HEK293 (cell line): ENCODE measurements at regions not wholly inside any gene's neighbourhood (a gene's known extent, or its start where the extent isn't known, plus 50 kb on each side); places are given as distances from the start of the nearest gene placed in this dataset.

ENCODE experiments used
- CTCF ChIA-PET: fragments of 350-600 bp; formaldehyde crosslinking; extraction: SDS; loops from one replicate; lab custom pipeline; 2021; ENCODE audit warnings: antibody characterized with exemption; lab: Yijun Ruan, JAX
- POLR2A ChIA-PET: fragments of 300-600 bp; formaldehyde crosslinking; extraction: SDS; loops from one replicate; lab custom pipeline; 2020; ENCODE audit warnings: antibody characterized with exemption, inconsistent platforms; lab: Yijun Ruan, JAX
- H3K27ac ChIP-seq: fragments of 200-500 bp; sonication (Bioruptor generic); 2 replicates; pipeline ENCODE4 v1.5.1; 2014; ENCODE audit warnings: low read depth, low read length, control low read depth, inconsistent platforms; ENCODE audit errors: extremely low read depth
- H3K36me3 ChIP-seq, 2 experiments: fragments of 200-500 bp in 1 of 2; sonication (Bioruptor generic) in 1 of 2; 1 replicate in 1 of 2; 2 replicates in 1 of 2; pipeline ENCODE4 v1.5.1; 2014 to 2017; ENCODE audit warnings: inconsistent platforms in 2 of 2, low read length in 2 of 2; ENCODE audit not compliant: control insufficient read depth in 2 of 2, insufficient read depth in 1 of 2
- H3K4me1 ChIP-seq: fragments of 200-500 bp; sonication (Bioruptor generic); 2 replicates; pipeline ENCODE4 v1.5.1; 2014; ENCODE audit warnings: mild to moderate bottlenecking, low read length, inconsistent platforms; ENCODE audit not compliant: control insufficient read depth, insufficient read depth
- H3K4me3 ChIP-seq: 2 replicates; pipeline ENCODE4 v1.5.1; 2011; ENCODE audit warnings: low read depth, mild to moderate bottlenecking, control low read depth, low read length, moderate library complexity
- H3K9me3 ChIP-seq: fragments of 200-500 bp; sonication (Bioruptor generic); 2 replicates; pipeline ENCODE4 v1.5.1; 2014; ENCODE audit warnings: low read depth, low read length, inconsistent platforms; ENCODE audit not compliant: control insufficient read depth, insufficient read depth
- BCL11B ChIP-seq: fragments of 450-650 bp; formaldehyde crosslinking; IDR thresholded peaks from 2 replicates; pipeline ENCODE4 v1.5.1; 2016; ENCODE audit warnings: low read depth, missing biosample characterization, missing genetic modification characterization
- EGR2 ChIP-seq: fragments of 450-650 bp; formaldehyde crosslinking; IDR thresholded peaks from 2 replicates; pipeline ENCODE4 v1.5.1; 2016; ENCODE audit warnings: low read depth, missing biosample characterization, missing genetic modification characterization
- GLI2 ChIP-seq: fragments of 450-650 bp; formaldehyde crosslinking; IDR thresholded peaks from 2 replicates; pipeline ENCODE4; 2017; ENCODE audit warnings: missing biosample characterization, missing genetic modification characterization, low read depth, borderline replicate concordance
- GLIS2 ChIP-seq: fragments of 450-650 bp; formaldehyde crosslinking; IDR thresholded peaks from 2 replicates; pipeline ENCODE4 v1.5.1; 2016; ENCODE audit warnings: missing biosample characterization, missing genetic modification characterization
- HOXD13 ChIP-seq: sonication (generic); formaldehyde crosslinking; IDR thresholded peaks from 2 replicates; pipeline ENCODE4 v1.8.0; 2022; ENCODE audit warnings: missing genetic modification reagents, borderline replicate concordance
- PRDM1 ChIP-seq: fragments of 450-650 bp; formaldehyde crosslinking; IDR thresholded peaks from 2 replicates; pipeline ENCODE4; 2016; ENCODE audit warnings: missing biosample characterization, missing genetic modification characterization
- TRIM28 ChIP-seq: IDR thresholded peaks from 2 replicates; pipeline ENCODE4 v1.6.1; 2011; ENCODE audit warnings: low read length, control low read depth, borderline replicate concordance
- ZNF175 ChIP-seq: fragments of 450-650 bp; formaldehyde crosslinking; IDR thresholded peaks from 2 replicates; pipeline ENCODE4 v1.5.1; 2016; ENCODE audit warnings: missing biosample characterization, missing genetic modification characterization
- ZNF223 ChIP-seq: fragments of 450-650 bp; formaldehyde crosslinking; IDR thresholded peaks from 2 replicates; pipeline ENCODE4 v1.5.1; 2016; ENCODE audit warnings: missing biosample characterization, missing genetic modification characterization
- ZNF423 ChIP-seq: fragments of 450-650 bp; formaldehyde crosslinking; IDR thresholded peaks from 2 replicates; pipeline ENCODE4 v1.5.1; 2016; ENCODE audit warnings: missing biosample characterization, missing genetic modification characterization
- ZNF555 ChIP-seq: fragments of 450-650 bp; formaldehyde crosslinking; conservative IDR thresholded peaks from 2 replicates; pipeline ENCODE4 v1.5.1; 2017; ENCODE audit warnings: missing biosample characterization, mild to moderate bottlenecking, missing genetic modification characterization, inconsistent platforms
- ZNF561 ChIP-seq: fragments of 450-650 bp; IDR thresholded peaks from 2 replicates; pipeline ENCODE4 v1.5.1; 2018; ENCODE audit warnings: missing biosample characterization, missing genetic modification characterization, borderline replicate concordance
- ZNF610 ChIP-seq: fragments of 450-650 bp; formaldehyde crosslinking; IDR thresholded peaks from 2 replicates; pipeline ENCODE4 v1.5.1; 2016; ENCODE audit warnings: missing biosample characterization, missing genetic modification characterization, borderline replicate concordance
- TF ChIP-seq, protein P1 (sequence below): fragments of 450-650 bp; formaldehyde crosslinking; optimal IDR thresholded peaks from 2 replicates; pipeline ENCODE3; 2016; ENCODE audit warnings: missing biosample characterization, mild to moderate bottlenecking, missing genetic modification characterization
- TF ChIP-seq, protein P2 (sequence below): fragments of 450-650 bp; formaldehyde crosslinking; IDR thresholded peaks from 2 replicates; pipeline ENCODE4 v1.5.1; 2016; ENCODE audit warnings: missing biosample characterization, missing genetic modification characterization
- TF ChIP-seq, protein P3 (sequence below): fragments of 450-650 bp; formaldehyde crosslinking; IDR thresholded peaks from 2 replicates; pipeline ENCODE4 v1.5.1; 2016; ENCODE audit warnings: missing biosample characterization, missing genetic modification characterization, borderline replicate concordance
- TF ChIP-seq, protein P4 (sequence below): fragments of 450-650 bp; formaldehyde crosslinking; IDR thresholded peaks from 2 replicates; pipeline ENCODE4 v1.5.1; 2016; ENCODE audit warnings: missing biosample characterization, missing genetic modification characterization, low read depth
- TF ChIP-seq, protein P5 (sequence below): fragments of 450-650 bp; IDR thresholded peaks from 2 replicates; pipeline ENCODE4 v1.5.1; 2018; ENCODE audit warnings: missing biosample characterization, mild to moderate bottlenecking, missing genetic modification characterization

DNA sequence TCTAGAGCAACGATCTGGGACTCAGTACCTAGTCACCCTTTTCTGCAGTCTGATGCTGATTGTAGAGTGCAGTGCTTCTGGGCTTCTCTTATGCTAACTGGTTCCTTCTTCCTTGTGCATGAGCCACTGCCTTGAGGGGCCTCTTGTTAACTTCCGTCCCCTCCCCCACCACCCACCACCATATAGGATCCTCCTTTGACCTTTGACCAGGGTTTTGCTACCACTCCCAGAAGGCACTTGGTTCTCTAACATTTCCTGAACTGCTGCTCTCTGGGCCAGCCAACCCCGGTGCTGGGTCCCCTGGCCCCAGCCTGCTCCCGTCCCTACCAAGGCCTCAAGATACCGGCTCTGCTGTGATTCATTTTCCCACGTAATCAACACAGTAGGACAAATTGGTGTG is 104.6 kb upstream of the KLF3 start:
- no peak overlapping the region for H3K27ac ChIP-seq
- H3K4me1 ChIP-seq, result no peaks in the 10 kb centered on the region
- ChIA-PET POLR2A (no interaction called here), CTCF (interaction anchor here (0.7 kb wide), 1 partner anchor 240 kb away, joined by 3 read pairs; no protein-coding TSS in a partner anchor)
- H3K4me3 ChIP-seq, result no peak overlapping the region
- no peak for TF ChIP-seq GLI2
- no peak for TF ChIP-seq TRIM28
- no peak for TF ChIP-seq PRDM1 (tag by site-specific recombination)
- TF ChIP-seq, protein P1, sequence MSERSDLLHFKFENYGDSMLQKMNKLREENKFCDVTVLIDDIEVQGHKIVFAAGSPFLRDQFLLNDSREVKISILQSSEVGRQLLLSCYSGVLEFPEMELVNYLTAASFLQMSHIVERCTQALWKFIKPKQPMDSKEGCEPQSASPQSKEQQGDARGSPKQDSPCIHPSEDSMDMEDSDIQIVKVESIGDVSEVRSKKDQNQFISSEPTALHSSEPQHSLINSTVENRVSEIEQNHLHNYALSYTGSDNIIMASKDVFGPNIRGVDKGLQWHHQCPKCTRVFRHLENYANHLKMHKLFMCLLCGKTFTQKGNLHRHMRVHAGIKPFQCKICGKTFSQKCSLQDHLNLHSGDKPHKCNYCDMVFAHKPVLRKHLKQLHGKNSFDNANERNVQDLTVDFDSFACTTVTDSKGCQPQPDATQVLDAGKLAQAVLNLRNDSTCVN, result no peak
- TF ChIP-seq HOXD13 (CRISPR knock-in tag), result no peak
- TF ChIP-seq, protein P2, sequence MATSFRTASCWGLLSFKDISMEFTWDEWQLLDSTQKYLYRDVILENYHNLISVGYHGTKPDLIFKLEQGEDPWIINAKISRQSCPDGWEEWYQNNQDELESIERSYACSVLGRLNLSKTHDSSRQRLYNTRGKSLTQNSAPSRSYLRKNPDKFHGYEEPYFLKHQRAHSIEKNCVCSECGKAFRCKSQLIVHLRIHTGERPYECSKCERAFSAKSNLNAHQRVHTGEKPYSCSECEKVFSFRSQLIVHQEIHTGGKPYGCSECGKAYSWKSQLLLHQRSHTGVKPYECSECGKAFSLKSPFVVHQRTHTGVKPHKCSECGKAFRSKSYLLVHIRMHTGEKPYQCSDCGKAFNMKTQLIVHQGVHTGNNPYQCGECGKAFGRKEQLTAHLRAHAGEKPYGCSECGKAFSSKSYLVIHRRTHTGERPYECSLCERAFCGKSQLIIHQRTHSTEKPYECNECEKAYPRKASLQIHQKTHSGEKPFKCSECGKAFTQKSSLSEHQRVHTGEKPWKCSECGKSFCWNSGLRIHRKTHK (tag by site-specific recombination), result no peak
- TF ChIP-seq ZNF223 (tag by site-specific recombination), result no peak
- TF ChIP-seq ZNF175, result no peak
- H3K36me3 ChIP-seq, result no peaks in the 10 kb centered on the region
- no peaks in the 10 kb centered on the region for H3K9me3 ChIP-seq

DNA sequence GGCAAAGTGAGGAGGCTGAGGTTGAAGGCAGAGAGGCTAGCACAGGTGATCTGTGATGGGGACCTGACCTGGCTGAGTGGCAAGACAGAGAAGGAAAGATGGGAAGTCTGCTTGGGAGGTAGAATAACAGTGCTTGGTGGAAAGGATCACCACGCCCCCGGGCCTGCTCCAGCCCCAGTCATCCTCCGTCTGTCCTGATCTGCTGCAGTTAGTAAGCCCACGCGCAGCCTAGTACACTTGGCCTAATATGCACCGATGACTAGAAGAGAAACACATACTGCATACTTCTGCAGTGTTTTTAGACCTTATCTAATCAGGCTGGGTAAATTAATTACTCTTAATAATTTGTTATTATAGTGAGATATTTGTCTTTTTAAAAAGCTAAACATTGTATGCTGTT is 103.7 kb upstream of the KLF3 start:
- no peak overlapping the region for H3K4me3 ChIP-seq
- POLR2A ChIA-PET, result no interaction called here
- H3K4me1 ChIP-seq, result no peaks in the 10 kb centered on the region
- CTCF ChIA-PET, result no interaction called here
- TF ChIP-seq EGR2, result 0 out of 2 replicates have a peak, but pooled peaks have one; percentile 19
- no peak for TF ChIP-seq ZNF423
- no peak for TF ChIP-seq ZNF555 (tag by site-specific recombination)
- H3K9me3 ChIP-seq, result no peaks in the 10 kb centered on the region
- H3K36me3 ChIP-seq, result no peaks in the 10 kb centered on the region
- no peak overlapping the region for H3K27ac ChIP-seq

DNA sequence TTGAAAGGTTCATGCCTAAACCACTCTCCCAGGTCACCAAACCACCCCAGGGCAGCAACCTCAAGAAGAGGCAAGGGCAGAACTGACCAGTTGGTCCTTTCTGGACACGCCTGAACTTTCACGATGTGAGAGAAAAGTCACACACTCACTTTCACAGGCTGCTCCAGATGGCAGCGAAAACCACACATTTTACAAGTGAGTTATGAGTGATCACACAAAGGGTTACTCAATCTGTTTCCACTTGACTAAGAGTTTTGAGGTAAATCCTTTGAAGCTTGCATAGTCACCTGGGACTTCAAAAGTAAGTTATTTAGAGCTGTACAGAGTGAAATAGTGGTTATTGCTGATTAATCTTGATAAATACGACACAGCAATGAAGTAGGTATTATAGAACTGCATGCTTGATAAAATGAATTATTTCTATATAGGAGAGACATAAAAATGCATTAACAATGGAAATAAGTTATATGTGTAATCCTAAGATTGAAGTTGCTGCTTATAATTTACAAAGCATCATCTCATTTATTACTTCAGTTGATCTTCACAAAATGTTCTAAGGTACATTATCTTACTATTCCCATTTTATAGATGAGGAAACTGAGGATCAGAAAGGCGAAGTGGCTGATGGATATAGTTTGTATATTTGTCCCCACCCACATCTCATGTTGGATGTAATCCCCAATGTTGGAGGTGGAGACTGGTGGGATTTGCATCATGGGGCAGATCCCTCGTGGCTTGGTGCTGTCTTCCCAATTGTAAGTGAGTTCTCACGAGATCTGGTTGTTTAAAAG is 103.0 kb upstream of the KLF3 start:
- Histone ChIP-seq H3K27ac (no peak overlapping the region), H3K9me3 (no peaks in the 10 kb centered on the region), H3K4me1 (no peaks in the 10 kb centered on the region), H3K36me3 (no peaks in the 10 kb centered on the region), H3K4me3 (no peak overlapping the region)
- ChIA-PET POLR2A (no interaction called here), CTCF (interaction anchor here (0.6 kb wide), 1 partner anchor 188 kb away, joined by 6 read pairs; no protein-coding TSS in a partner anchor)
- no peak for TF ChIP-seq GLIS2
- no peak for TF ChIP-seq ZNF561 (tag by site-specific recombination)
- TF ChIP-seq ZNF610, result no peak
- TF ChIP-seq, protein P3, sequence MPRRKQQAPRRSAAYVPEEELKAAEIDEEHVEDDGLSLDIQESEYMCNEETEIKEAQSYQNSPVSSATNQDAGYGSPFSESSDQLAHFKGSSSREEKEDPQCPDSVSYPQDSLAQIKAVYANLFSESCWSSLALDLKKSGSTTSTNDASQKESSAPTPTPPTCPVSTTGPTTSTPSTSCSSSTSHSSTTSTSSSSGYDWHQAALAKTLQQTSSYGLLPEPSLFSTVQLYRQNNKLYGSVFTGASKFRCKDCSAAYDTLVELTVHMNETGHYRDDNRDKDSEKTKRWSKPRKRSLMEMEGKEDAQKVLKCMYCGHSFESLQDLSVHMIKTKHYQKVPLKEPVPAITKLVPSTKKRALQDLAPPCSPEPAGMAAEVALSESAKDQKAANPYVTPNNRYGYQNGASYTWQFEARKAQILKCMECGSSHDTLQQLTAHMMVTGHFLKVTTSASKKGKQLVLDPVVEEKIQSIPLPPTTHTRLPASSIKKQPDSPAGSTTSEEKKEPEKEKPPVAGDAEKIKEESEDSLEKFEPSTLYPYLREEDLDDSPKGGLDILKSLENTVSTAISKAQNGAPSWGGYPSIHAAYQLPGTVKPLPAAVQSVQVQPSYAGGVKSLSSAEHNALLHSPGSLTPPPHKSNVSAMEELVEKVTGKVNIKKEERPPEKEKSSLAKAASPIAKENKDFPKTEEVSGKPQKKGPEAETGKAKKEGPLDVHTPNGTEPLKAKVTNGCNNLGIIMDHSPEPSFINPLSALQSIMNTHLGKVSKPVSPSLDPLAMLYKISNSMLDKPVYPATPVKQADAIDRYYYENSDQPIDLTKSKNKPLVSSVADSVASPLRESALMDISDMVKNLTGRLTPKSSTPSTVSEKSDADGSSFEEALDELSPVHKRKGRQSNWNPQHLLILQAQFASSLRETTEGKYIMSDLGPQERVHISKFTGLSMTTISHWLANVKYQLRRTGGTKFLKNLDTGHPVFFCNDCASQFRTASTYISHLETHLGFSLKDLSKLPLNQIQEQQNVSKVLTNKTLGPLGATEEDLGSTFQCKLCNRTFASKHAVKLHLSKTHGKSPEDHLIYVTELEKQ (tag by site-specific recombination), result no peak
- TF ChIP-seq, protein P4, sequence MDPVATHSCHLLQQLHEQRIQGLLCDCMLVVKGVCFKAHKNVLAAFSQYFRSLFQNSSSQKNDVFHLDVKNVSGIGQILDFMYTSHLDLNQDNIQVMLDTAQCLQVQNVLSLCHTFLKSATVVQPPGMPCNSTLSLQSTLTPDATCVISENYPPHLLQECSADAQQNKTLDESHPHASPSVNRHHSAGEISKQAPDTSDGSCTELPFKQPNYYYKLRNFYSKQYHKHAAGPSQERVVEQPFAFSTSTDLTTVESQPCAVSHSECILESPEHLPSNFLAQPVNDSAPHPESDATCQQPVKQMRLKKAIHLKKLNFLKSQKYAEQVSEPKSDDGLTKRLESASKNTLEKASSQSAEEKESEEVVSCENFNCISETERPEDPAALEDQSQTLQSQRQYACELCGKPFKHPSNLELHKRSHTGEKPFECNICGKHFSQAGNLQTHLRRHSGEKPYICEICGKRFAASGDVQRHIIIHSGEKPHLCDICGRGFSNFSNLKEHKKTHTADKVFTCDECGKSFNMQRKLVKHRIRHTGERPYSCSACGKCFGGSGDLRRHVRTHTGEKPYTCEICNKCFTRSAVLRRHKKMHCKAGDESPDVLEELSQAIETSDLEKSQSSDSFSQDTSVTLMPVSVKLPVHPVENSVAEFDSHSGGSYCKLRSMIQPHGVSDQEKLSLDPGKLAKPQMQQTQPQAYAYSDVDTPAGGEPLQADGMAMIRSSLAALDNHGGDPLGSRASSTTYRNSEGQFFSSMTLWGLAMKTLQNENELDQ (tag by site-specific recombination), result no peak
- TF ChIP-seq, protein P5, sequence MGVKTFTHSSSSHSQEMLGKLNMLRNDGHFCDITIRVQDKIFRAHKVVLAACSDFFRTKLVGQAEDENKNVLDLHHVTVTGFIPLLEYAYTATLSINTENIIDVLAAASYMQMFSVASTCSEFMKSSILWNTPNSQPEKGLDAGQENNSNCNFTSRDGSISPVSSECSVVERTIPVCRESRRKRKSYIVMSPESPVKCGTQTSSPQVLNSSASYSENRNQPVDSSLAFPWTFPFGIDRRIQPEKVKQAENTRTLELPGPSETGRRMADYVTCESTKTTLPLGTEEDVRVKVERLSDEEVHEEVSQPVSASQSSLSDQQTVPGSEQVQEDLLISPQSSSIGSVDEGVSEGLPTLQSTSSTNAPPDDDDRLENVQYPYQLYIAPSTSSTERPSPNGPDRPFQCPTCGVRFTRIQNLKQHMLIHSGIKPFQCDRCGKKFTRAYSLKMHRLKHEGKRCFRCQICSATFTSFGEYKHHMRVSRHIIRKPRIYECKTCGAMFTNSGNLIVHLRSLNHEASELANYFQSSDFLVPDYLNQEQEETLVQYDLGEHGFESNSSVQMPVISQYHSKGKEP (tag by site-specific recombination), result no peak
- TF ChIP-seq PRDM1 (tag by site-specific recombination), result no peak
- no peak for TF ChIP-seq BCL11B (tag by site-specific recombination)
